ENCODE measurements at regions not wholly inside any gene's neighbourhood (a gene's known extent, or its start where the extent isn't known, plus 50 kb on each side); places are given as distances from the start of the nearest gene placed in this dataset.

- TF ChIP-seq CTCF (conservative IDR thresholded peaks at IDR 0.05 in 1 of 2, IDR thresholded peaks at IDR 0.05 in 1 of 2; ENCODE audit: low read depth in 1 of 2, low read length in 2 of 2) = no peak
- no peak for TF ChIP-seq EZH2 (IDR thresholded peaks at IDR 0.05; ENCODE audit: low read length, missing control alignments)
Measured at GRCh38 chr16:49051576-49051975, 230.1 kb downstream of the CBLN1 start.

Data from fibroblast of lung (primary cell).